ENCODE measurements at regions not wholly inside any gene's neighbourhood (a gene's known extent, or its start where the extent isn't known, plus 50 kb on each side); places are given as distances from the start of the nearest gene placed in this dataset.

DNA sequence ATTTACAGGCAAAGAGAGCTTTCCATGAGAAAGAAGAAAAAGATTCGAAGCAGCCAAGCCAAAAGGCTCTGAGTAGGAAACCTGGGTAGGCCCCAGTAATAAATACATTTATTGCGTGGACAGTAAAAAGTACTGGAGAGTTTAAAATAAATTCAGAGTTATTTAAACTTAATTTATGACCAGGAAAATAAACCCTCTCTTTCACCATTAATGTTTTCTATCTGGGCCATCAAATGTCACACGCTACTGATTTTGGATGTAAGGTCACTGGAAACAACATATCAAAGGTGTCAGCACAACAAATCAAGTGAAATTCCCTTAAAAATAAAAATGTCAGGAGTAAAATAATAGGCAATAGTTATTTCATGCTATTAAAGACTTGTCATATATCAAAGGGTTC lies 264.0 kb downstream of the SKAP2 start:
- TF ChIP-seq, protein P1, sequence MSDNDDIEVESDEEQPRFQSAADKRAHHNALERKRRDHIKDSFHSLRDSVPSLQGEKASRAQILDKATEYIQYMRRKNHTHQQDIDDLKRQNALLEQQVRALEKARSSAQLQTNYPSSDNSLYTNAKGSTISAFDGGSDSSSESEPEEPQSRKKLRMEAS (IDR thresholded peaks at IDR 0.05), result no peak
- TF ChIP-seq NFIC (IDR thresholded peaks at IDR 0.05) (no peak), TEAD4 (IDR thresholded peaks at IDR 0.05) (no peak)

GRCh38 chr7:26603631-26604030 lies 260.8 kb downstream of the SKAP2 start:
- TF ChIP-seq CREB1 (IDR thresholded peaks at IDR 0.05; ENCODE audit: low read depth) (no peak), EP300 (IDR thresholded peaks at IDR 0.05; ENCODE audit: borderline replicate concordance) (peak; percentile 66), TEAD4 (IDR thresholded peaks at IDR 0.05) (peak; percentile 83), TCF12 (IDR thresholded peaks at IDR 0.05; ENCODE audit: low read depth) (peak; percentile 77), NFIC (IDR thresholded peaks at IDR 0.05) (peak; percentile 92)
- TF ChIP-seq, protein P2, sequence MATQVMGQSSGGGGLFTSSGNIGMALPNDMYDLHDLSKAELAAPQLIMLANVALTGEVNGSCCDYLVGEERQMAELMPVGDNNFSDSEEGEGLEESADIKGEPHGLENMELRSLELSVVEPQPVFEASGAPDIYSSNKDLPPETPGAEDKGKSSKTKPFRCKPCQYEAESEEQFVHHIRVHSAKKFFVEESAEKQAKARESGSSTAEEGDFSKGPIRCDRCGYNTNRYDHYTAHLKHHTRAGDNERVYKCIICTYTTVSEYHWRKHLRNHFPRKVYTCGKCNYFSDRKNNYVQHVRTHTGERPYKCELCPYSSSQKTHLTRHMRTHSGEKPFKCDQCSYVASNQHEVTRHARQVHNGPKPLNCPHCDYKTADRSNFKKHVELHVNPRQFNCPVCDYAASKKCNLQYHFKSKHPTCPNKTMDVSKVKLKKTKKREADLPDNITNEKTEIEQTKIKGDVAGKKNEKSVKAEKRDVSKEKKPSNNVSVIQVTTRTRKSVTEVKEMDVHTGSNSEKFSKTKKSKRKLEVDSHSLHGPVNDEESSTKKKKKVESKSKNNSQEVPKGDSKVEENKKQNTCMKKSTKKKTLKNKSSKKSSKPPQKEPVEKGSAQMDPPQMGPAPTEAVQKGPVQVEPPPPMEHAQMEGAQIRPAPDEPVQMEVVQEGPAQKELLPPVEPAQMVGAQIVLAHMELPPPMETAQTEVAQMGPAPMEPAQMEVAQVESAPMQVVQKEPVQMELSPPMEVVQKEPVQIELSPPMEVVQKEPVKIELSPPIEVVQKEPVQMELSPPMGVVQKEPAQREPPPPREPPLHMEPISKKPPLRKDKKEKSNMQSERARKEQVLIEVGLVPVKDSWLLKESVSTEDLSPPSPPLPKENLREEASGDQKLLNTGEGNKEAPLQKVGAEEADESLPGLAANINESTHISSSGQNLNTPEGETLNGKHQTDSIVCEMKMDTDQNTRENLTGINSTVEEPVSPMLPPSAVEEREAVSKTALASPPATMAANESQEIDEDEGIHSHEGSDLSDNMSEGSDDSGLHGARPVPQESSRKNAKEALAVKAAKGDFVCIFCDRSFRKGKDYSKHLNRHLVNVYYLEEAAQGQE (IDR thresholded peaks at IDR 0.05; ENCODE audit: low read depth), result no peak

DNA sequence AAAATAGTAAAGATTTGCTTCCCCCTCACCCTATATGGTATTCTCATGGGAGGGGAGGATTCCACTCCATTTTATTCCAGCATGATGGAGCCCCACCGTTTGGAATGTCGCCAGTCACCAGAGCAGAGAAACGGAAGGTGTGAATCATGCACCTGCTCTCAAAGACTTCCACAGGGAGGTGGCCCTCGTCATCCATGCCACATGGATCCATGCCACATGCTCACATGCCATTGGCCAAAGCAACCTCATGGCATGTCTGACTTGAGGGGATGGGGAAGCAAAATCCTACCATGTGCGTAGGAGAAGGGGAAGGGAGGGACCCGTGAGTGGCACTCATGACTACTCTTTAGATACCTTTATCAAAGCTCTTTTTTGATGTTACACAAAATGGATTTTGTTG lies 256.0 kb downstream of the SKAP2 start:
- no peak for TF ChIP-seq CREB1 (IDR thresholded peaks at IDR 0.05; ENCODE audit: low read depth)
- TF ChIP-seq NFIC (IDR thresholded peaks at IDR 0.05), result no peak
- TF ChIP-seq FOXM1 (IDR thresholded peaks at IDR 0.05; ENCODE audit: borderline replicate concordance, low read depth), result no peak
- no peak for TF ChIP-seq RAD21 (IDR thresholded peaks at IDR 0.05; ENCODE audit: low read depth)
- TF ChIP-seq, protein P1 (IDR thresholded peaks at IDR 0.05), result no peak
- TF ChIP-seq EGR1 (IDR thresholded peaks at IDR 0.05), result no peak
- no peak for TF ChIP-seq EP300 (IDR thresholded peaks at IDR 0.05; ENCODE audit: borderline replicate concordance)
- no peak for TF ChIP-seq ZBTB7A (IDR thresholded peaks at IDR 0.05; ENCODE audit: low read depth)
- no peak for TF ChIP-seq YY1 (IDR thresholded peaks at IDR 0.05; ENCODE audit: low read depth)

GRCh38 chr7:26609082-26609481 lies 255.3 kb downstream of the SKAP2 start:
- TF ChIP-seq NFIC (IDR thresholded peaks at IDR 0.05) (no peak), CEBPB (IDR thresholded peaks at IDR 0.05) (no peak), TEAD4 (IDR thresholded peaks at IDR 0.05) (no peak), YY1 (IDR thresholded peaks at IDR 0.05; ENCODE audit: low read depth) (no peak), ZBTB7A (IDR thresholded peaks at IDR 0.05; ENCODE audit: low read depth) (no peak), USF1 (IDR thresholded peaks at IDR 0.05) (no peak), EGR1 (IDR thresholded peaks at IDR 0.05) (no peak), TAF1 (IDR thresholded peaks at IDR 0.05; ENCODE audit: low read depth) (no peak), TCF12 (IDR thresholded peaks at IDR 0.05; ENCODE audit: low read depth) (no peak), CREB1 (IDR thresholded peaks at IDR 0.05; ENCODE audit: low read depth) (no peak), EP300 (IDR thresholded peaks at IDR 0.05; ENCODE audit: borderline replicate concordance) (no peak), RAD21 (IDR thresholded peaks at IDR 0.05; ENCODE audit: low read depth) (no peak), FOXM1 (IDR thresholded peaks at IDR 0.05; ENCODE audit: borderline replicate concordance, low read depth) (no peak)
- TF ChIP-seq, protein P2 (IDR thresholded peaks at IDR 0.05; ENCODE audit: low read depth), result no peak
- TF ChIP-seq, protein P1 (IDR thresholded peaks at IDR 0.05), result no peak

DNA sequence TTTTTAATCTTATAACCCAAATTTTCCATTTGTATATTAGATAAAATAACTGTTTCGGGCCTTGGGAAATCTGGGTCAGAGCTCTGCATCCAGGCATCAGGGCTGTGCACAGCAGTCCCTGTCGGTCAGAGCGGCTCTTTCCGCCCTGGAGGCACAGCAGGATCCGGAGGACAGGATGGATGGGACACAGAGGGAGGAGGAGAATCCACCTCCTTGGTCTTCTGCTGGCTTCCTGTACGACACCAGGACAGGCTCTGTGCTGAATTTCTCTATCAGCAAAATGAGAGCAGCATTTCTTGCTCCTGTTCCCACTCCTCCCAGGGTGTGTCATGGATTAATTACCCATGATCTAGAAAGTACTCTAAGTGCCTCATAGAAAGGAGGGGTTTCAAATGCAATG lies 254.9 kb downstream of the SKAP2 start:
- TF ChIP-seq TEAD4 (IDR thresholded peaks at IDR 0.05), result no peak
- TF ChIP-seq, protein P1 (IDR thresholded peaks at IDR 0.05), result no peak
- TF ChIP-seq NFIC (IDR thresholded peaks at IDR 0.05), result no peak
- TF ChIP-seq RAD21 (IDR thresholded peaks at IDR 0.05; ENCODE audit: low read depth), result no peak
- no peak for TF ChIP-seq FOXM1 (IDR thresholded peaks at IDR 0.05; ENCODE audit: borderline replicate concordance, low read depth)
- TF ChIP-seq USF1 (IDR thresholded peaks at IDR 0.05), result no peak
- TF ChIP-seq TAF1 (IDR thresholded peaks at IDR 0.05; ENCODE audit: low read depth), result no peak
- TF ChIP-seq EGR1 (IDR thresholded peaks at IDR 0.05), result no peak
- no peak for TF ChIP-seq ZBTB7A (IDR thresholded peaks at IDR 0.05; ENCODE audit: low read depth)
- TF ChIP-seq EP300 (IDR thresholded peaks at IDR 0.05; ENCODE audit: borderline replicate concordance), result no peak
- TF ChIP-seq TCF12 (IDR thresholded peaks at IDR 0.05; ENCODE audit: low read depth), result no peak
- TF ChIP-seq CREB1 (IDR thresholded peaks at IDR 0.05; ENCODE audit: low read depth), result no peak
- no peak for TF ChIP-seq YY1 (IDR thresholded peaks at IDR 0.05; ENCODE audit: low read depth)
- TF ChIP-seq, protein P2 (IDR thresholded peaks at IDR 0.05; ENCODE audit: low read depth), result no peak
- TF ChIP-seq CEBPB (IDR thresholded peaks at IDR 0.05), result no peak

Data from Ishikawa (cell line).